ENCODE measurements at regions not wholly inside any gene's neighbourhood (a gene's known extent, or its start where the extent isn't known, plus 50 kb on each side); places are given as distances from the start of the nearest gene placed in this dataset.

DNA sequence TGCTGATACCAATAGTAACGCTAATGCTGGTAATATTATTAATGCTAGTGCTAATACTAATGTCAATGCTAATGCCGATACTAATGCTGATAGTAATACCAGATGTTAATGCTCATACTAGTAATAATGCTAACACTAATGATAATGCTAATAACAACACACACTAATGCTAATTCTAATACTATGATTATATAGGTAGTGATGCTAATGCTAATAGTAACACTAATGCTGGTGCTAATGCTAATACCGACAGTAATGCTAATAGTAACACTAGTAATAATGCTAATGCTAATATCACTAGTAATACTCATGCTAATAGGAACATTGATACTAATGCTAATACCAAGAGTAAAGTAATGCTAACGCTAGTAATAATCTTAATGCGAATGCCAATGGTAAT, 406.4 kb upstream of the RNF32 start:
- DNase-seq (ENCODE audit: low read depth in 2 of 3, low spot score in 1 of 3): no peak

- no peak for DNase-seq (ENCODE audit: low read depth in 2 of 3, low spot score in 1 of 3)
Measured at GRCh38 chr7:156232931-156233705, 407.5 kb upstream of the RNF32 start.

DNA sequence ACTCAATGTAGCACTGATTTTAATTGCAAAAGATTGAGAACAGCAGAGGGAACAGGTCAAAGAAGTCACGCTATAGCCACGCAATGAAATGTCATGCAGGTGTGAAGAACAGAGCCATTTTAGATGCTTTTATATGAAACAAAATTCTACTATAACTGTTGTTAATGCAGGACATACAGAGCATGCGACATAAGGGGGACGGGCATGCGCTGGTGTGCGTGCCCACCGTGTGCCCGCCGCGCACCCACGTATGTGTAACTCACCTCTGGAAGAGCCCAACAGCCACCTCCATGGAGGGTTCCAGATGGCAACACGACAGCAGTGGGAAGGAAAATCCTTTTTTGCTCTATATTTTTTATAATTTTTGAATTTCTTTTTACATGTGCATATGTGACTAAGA, 410.0 kb upstream of the RNF32 start:
- DNase-seq (ENCODE audit: low read depth in 2 of 3, low spot score in 1 of 3): no peak

DNA sequence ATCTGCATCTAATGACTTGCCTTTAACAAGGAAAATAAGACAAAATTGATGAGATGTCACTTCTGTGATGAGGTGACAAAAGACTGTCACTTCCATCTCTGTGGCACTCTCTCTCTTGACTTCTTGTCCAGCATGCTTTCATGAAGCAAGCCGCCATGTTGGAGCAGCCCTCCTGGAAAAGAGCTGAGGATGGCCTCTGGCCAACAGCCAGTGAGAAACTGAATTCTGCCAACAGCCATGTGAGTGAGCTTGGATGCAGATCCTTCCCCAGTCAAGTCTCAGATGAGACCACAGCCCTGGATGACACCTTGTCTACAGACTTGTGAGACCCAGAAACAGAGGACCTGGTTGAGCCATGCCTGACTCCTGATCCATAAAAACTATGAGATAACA, 412.6 kb upstream of the SHH start:
- DNase-seq (ENCODE audit: low read depth in 2 of 3, low spot score in 1 of 3): no peak

DNA sequence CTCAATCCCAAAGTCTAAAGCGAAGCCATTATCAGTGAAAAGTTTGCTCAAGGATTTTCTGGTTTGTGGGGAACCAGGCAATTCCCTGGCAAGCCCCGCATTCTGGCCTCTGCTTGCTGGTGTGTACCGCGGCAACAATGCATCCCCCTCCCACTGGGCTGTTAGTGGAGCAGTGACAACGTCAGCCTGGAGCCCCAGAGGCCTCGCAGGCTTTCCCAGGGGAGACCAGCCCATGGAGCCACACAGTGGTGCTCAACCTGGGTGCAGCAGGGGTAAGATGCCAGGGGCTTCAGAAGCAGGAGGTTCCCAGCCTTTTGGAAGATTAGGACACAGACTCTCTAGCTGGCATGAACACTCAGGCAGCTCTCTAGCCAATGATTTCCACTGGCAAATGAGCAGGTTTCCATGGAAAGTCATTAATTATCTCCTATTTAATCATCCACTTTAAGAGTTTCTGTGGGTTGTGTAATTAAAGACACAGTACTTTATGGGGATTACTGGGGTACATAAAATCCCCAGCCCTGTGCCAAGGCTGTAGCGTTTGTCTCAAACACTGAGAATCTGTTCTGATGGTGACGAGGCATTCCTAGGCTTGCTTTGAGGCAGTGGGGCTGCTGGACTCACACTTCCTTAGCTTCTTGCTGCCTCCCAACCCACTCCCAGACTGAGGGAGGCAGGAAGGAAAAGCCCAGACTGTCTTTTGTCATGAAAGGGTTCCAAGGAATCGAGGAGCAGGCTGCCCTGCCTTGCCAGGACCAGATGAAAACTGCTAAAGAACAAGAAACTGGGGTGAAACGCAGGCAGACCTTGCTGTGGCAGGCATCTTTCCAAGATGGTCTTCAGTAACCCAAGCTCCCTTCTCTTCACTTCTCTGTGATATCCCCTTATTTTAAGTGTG, 411.9 kb upstream of the SHH start:
- DNase-seq (ENCODE audit: low read depth in 2 of 3, low spot score in 1 of 3): no peak

- DNase-seq (ENCODE audit: low read depth in 2 of 3, low spot score in 1 of 3): no peak
Measured at GRCh38 chr7:156222611-156223010, 410.3 kb upstream of the SHH start.

GRCh38 chr7:156222151-156222550, 409.9 kb upstream of the SHH start:
- no peak for DNase-seq (ENCODE audit: low read depth in 2 of 3, low spot score in 1 of 3)

- no peak for DNase-seq (ENCODE audit: low read depth in 2 of 3, low spot score in 1 of 3)
Measured at GRCh38 chr7:156220701-156221100, 408.4 kb upstream of the SHH start.

DNA sequence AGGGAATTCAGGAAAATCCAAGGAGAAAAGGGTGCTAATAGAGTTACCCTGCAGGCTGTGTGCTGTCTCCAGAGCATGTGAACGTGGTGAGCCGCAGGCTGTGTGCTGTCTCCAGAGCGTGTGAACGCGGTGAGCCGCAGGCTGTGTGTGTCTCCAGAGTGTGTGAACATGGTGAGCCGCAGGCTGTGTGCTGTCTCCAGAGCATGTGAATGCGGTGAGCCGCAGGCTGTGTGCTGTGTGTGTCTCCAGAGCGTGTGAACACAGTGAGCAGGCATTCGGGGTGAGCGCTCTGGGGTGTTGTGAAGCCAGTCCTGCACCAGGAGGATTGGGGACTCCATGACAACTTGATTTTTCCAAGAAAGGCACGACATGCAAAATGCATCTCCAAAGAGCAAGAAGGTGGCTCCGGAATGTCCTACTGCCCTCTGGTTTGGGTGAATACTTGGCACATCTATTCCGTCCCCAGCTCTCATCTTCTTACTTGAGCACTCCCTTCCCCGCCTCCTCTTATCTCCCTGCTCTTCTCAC, 407.9 kb upstream of the SHH start:
- no peak for DNase-seq (ENCODE audit: low read depth in 2 of 3, low spot score in 1 of 3)

DNA sequence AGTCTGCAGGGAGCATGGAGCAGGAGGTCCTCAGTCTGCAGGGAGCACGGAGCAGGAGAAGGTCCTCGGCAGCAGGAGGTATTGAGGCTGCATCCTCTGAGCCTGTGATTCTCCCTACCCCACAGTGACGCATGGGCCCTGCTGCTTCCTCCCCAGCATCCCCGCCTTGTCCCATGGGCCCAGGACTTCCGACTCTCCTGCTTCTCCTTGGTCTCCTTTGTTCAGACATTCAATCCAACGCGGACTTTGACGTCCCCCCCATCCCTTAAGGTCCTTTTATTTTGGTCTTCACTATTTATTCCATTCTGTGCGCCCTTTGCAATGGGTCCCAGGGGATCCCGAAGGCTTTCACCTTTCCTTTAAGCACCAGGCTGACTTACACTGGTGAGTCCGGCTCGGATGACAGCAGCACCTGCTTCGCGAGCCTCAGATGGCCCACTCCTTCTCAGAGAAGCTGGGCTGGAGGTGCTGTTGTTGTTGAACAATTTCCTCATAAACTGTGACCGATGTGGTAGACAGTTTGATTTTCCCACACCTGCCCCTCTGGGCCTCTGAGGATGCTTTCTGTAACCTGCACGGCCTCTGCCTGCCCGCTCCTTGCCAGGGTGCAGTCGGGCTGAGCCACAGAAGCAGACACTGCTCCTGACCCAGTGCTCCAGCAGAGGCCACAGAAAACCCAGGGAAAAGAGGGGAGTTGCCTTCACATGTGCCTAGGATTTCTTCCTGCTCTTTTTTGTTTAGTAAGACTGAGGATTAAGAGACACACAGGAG, 407.2 kb upstream of the SHH start:
- DNase-seq (ENCODE audit: low read depth in 2 of 3, low spot score in 1 of 3): no peak

DNA sequence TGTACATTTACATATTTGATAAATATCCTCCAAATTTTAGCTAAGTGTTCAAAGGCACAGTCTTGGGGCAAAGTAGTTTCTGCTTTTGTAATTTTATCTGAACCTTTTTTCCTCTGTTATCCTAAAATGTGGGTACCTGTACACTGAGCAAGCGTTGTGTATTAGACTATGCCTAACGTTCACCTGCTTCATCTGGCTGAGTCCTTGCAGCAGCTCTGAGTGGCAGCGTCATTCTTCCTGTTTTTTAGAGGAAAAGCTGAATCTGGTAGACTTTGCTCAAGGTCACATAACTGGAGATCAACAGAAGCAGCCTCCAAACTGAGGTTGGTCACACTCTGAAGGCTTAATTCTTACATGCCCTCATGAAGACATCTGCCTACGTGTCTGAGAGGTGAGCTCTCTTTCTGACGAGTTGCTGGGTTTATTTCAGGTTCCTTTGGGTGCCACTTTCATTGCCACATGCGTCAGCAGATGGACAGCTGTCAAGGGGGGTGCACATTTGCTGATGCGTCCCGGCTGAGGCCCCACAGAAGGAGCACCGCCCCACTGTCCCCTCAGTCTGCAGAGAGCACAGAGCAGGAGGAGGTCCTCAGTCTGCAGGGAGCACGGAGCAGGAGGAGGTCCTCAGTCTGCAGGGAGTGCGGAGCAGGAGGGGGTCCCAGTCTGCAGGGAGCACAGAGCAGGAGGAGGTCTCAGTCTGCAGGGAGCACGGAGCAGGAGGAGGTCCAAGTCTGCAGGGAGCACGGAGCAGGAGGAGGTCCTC, 406.5 kb upstream of the SHH start:
- DNase-seq (ENCODE audit: low read depth in 2 of 3, low spot score in 1 of 3): no peak

- no peak for DNase-seq (ENCODE audit: low read depth in 2 of 3, low spot score in 1 of 3)
Measured at GRCh38 chr7:156217803-156218202, 405.5 kb upstream of the SHH start.

- no peak for DNase-seq (ENCODE audit: low read depth in 2 of 3, low spot score in 1 of 3)
Measured at GRCh38 chr7:156209087-156209486, 396.8 kb upstream of the SHH start.

- no peak for DNase-seq (ENCODE audit: low read depth in 2 of 3, low spot score in 1 of 3)
Measured at GRCh38 chr7:156207306-156207705, 395.0 kb upstream of the SHH start.

- no peak for DNase-seq (ENCODE audit: low read depth in 2 of 3, low spot score in 1 of 3)
Measured at GRCh38 chr7:156206174-156206573, 393.9 kb upstream of the SHH start.

GRCh38 chr7:156204820-156205219, 392.6 kb upstream of the SHH start:
- no peak for DNase-seq (ENCODE audit: low read depth in 2 of 3, low spot score in 1 of 3)

DNA sequence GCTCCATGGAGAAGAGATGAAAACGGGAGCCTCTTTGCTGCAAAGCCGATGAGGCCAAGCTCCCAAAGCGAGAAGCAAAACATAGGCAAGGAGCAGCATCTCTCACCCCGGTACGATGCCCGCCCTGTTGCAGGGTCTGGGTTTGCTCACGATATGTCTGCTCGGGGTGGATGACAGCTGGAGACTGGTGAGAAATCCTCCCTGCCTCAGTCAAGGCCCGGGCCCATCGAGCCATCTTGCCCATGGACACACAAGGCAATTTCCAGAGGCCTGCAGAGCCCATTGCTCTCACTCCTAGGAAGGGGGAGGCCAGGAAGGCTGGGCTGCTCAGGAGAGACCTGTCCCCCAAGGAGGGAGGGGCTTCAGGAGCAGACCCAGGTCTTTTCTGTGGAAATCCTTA, 391.7 kb upstream of the SHH start:
- DNase-seq (ENCODE audit: low read depth in 2 of 3, low spot score in 1 of 3): no peak

DNA sequence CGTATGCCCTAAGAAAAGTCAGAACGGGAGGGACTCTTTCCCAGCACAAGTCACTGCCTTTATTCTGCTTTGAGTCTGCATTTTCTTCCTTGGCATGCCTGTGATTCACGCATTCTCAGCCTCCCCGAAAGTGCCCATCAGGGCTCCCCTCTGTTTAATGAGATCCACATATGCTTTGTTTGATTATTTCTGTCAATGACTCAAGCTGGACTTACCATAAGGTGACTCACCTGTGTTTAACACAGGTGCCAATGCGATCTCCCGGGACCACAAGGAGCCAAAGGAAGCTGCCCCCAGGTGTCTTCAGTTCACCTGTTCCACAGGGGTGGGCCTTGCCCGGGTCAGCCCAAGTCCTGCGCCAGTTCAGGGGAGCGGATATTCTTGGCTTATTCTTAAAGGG, 386.0 kb upstream of the SHH start:
- DNase-seq (ENCODE audit: low read depth in 2 of 3, low spot score in 1 of 3): no peak

DNA sequence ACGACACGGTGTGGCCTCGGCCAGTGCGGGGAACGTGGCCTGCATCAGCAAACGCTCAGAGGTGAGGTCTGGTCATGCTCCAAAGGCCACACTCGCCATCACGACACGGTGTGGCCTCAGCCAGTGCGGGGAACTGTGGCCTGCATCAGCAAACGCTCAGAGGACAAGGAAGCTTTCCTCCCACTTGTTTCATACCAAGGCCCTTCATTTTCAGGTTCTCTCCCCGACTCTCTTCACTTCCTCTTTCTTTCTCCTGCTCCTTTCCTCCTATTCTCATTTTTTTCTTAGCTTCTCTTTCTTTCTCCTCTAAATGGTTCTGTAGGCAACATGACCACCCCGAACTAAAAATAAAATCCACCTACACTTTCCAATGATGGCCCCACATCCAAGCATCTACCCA, 384.4 kb upstream of the SHH start:
- no peak for DNase-seq (ENCODE audit: low read depth in 2 of 3, low spot score in 1 of 3)

GRCh38 chr7:156195276-156195675, 383.0 kb upstream of the SHH start:
- DNase-seq (ENCODE audit: low read depth in 2 of 3, low spot score in 1 of 3): no peak

- no peak for DNase-seq (ENCODE audit: low read depth in 2 of 3, low spot score in 1 of 3)
Measured at GRCh38 chr7:156194813-156195212, 382.6 kb upstream of the SHH start.
